Ascending aorta (tissue), 2 donors: ENCODE measurements at regions not wholly inside any gene's neighbourhood (a gene's known extent, or its start where the extent isn't known, plus 50 kb on each side); places are given as distances from the start of the nearest gene placed in this dataset.

ENCODE experiments used
- DNase-seq, 2 donors: peaks; one replicate each; pipeline ENCODE4 v3.0.0-alpha.2; 2019; ENCODE audit warnings: low spot score in 2 of 2
- H3K27ac ChIP-seq, 2 donors: fragments of 200-600 bp; sonication (generic); one replicate each; pipeline ENCODE4 v1.5.1; 2016 to 2017; ENCODE audit warnings: mild to moderate bottlenecking in 1 of 2
- H3K27me3 ChIP-seq: fragments of 200-600 bp; sonication (generic); one replicate; pipeline ENCODE4 v1.5.1; 2017
- H3K36me3 ChIP-seq, 2 donors: fragments of 200-600 bp; sonication (generic); one replicate each; pipeline ENCODE4 v1.5.1; 2016
- H3K4me1 ChIP-seq, 2 donors: fragments of 200-600 bp; sonication (generic); one replicate each; pipeline ENCODE4 v1.5.1; 2016 to 2017; ENCODE audit warnings: mild to moderate bottlenecking in 1 of 2
- H3K4me3 ChIP-seq, 2 donors: fragments of 200-600 bp; sonication (generic); one replicate each; pipeline ENCODE4 v1.5.1; 2016 to 2017; ENCODE audit warnings: mild to moderate bottlenecking in 1 of 2
- H3K9me3 ChIP-seq, 2 donors: fragments of 200-600 bp; sonication (generic); one replicate each; pipeline ENCODE4 v1.5.1; 2016
- CTCF ChIP-seq, 3 experiments: fragments of 200-600 bp in 2 of 3; fragments of 450-650 bp in 1 of 3; sonication (generic) in 2 of 3; IDR thresholded peaks; one replicate each; pipeline ENCODE4 v1.5.1; 2016 to 2019; ENCODE audit warnings: antibody characterized with exemption in 3 of 3, mild to moderate bottlenecking in 1 of 3, moderate library complexity in 1 of 3
- intact Hi-C: fragments of 100-400 bp; cut with DNase I; formaldehyde crosslinking; loops from one replicate; pipeline ENCODE4 v1.15.1; 2023

- Histone ChIP-seq H3K4me1 (no peaks in the 10 kb centered on the region), H3K4me3 (no peak overlapping the region), H3K27me3 (no peaks in the 10 kb centered on the region), H3K9me3 (no peaks in the 10 kb centered on the region), H3K36me3 (no peaks in the 10 kb centered on the region), H3K27ac (no peak overlapping the region)
- intact Hi-C loops, result no loop called here
- TF ChIP-seq CTCF (IDR thresholded peaks at IDR 0.05), result no peak
- no peak for DNase-seq
Measured at GRCh38 chr11:42593441-42593840, 718.4 kb upstream of the API5 start.

- intact Hi-C loops, result no loop called here
- Histone ChIP-seq H3K27me3 (no peaks in the 10 kb centered on the region), H3K9me3 (no peaks in the 10 kb centered on the region), H3K4me3 (no peak overlapping the region), H3K27ac (no peak overlapping the region), H3K4me1 (no peaks in the 10 kb centered on the region), H3K36me3 (no peaks in the 10 kb centered on the region)
- no peak for TF ChIP-seq CTCF (IDR thresholded peaks at IDR 0.05)
- DNase-seq, result no peak
Measured at GRCh38 chr11:42595876-42596275, 715.9 kb upstream of the API5 start.

- DNase-seq, result no peak
- TF ChIP-seq CTCF (IDR thresholded peaks at IDR 0.05), result no peak
- Histone ChIP-seq H3K9me3 (no peaks in the 10 kb centered on the region), H3K36me3 (no peaks in the 10 kb centered on the region), H3K4me3 (no peak overlapping the region), H3K27ac (no peak overlapping the region), H3K4me1 (no peaks in the 10 kb centered on the region), H3K27me3 (no peaks in the 10 kb centered on the region)
- intact Hi-C loops, result no loop called here
Measured at GRCh38 chr11:42596576-42597145, 715.1 kb upstream of the API5 start.

GRCh38 chr11:42598341-42598740, 713.5 kb upstream of the API5 start:
- Histone ChIP-seq H3K36me3 (no peaks in the 10 kb centered on the region), H3K27me3 (no peaks in the 10 kb centered on the region), H3K4me1 (no peaks in the 10 kb centered on the region), H3K27ac (no peak overlapping the region), H3K4me3 (no peak overlapping the region), H3K9me3 (no peaks in the 10 kb centered on the region)
- intact Hi-C loops, result no loop called here
- no peak for DNase-seq
- TF ChIP-seq CTCF (IDR thresholded peaks at IDR 0.05), result no peak

GRCh38 chr11:42620796-42621195, 691.0 kb upstream of the API5 start:
- H3K4me3 ChIP-seq, result no peak overlapping the region
- no peaks in the 10 kb centered on the region for H3K9me3 ChIP-seq
- H3K27me3 ChIP-seq, result no peaks in the 10 kb centered on the region
- no peak for TF ChIP-seq CTCF (IDR thresholded peaks at IDR 0.05)
- H3K27ac ChIP-seq, result no peak overlapping the region
- H3K4me1 ChIP-seq, result no peaks in the 10 kb centered on the region
- H3K36me3 ChIP-seq, result no peaks in the 10 kb centered on the region
- intact Hi-C loops, result no loop called here
- DNase-seq, result no peak
